Left ventricle myocardium inferior (tissue), 1 donor: ENCODE measurements at regions not wholly inside any gene's neighbourhood (a gene's known extent, or its start where the extent isn't known, plus 50 kb on each side); places are given as distances from the start of the nearest gene placed in this dataset.

Source experiments
- DNase-seq: peaks from one replicate; pipeline ENCODE4 v3.0.0-alpha.2; 2020
- H3K27ac ChIP-seq: fragments of 200-600 bp; replicated peaks from 2 replicates; pipeline ENCODE4 v1.8.0; 2021
- H3K27me3 ChIP-seq: fragments of 200-600 bp; 2 replicates; pipeline ENCODE4 v1.8.0; 2021; ENCODE audit warnings: low read depth
- H3K36me3 ChIP-seq: fragments of 200-600 bp; 2 replicates; pipeline ENCODE4 v1.8.0; 2021
- H3K4me1 ChIP-seq: fragments of 200-600 bp; 2 replicates; pipeline ENCODE4 v1.8.0; 2021
- H3K4me3 ChIP-seq: fragments of 200-600 bp; 2 replicates; pipeline ENCODE4 v1.8.0; 2021; ENCODE audit warnings: mild to moderate bottlenecking, moderate library complexity
- H3K9me3 ChIP-seq: fragments of 200-600 bp; replicated peaks from 2 replicates; pipeline ENCODE4 v1.8.0; 2021
- intact Hi-C: fragments of 100-400 bp; cut with micrococcal nuclease; formaldehyde crosslinking; loops from one replicate; pipeline ENCODE4 v1.11.0; 2022
- TF ChIP-seq, protein P1 (sequence below): fragments of 200-600 bp; IDR thresholded peaks from 2 replicates; pipeline ENCODE4 v1.8.0; 2021; ENCODE audit warnings: antibody characterized with exemption, mild to moderate bottlenecking, borderline replicate concordance
- donor health status: DM: no; HTN: yes; CAD: no; lungs with severe emphysema.

DNA sequence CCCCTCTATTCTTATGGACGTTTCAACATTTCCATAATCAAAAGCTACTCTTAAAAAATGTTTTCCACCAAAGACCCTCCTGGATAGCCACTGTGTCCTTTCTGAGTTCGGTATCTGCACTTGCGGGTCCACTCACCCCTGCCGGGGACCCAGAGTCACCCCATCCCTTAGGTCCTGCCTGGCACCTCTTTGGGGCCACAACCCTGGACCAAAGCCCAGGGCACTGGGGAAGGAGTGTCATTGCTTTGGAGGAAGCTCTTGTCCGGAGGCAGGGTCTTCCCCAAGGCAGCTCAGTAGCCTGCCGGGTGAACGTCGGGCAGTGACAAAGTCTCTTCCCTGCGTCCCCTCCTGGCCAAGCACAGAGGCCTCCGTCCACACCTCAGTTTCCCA, 129.6 kb downstream of the RFLNA start:
- H3K4me1 ChIP-seq, result peaks cover 92% of the 10 kb centered on the region
- H3K9me3 ChIP-seq, result no peaks in the 10 kb centered on the region
- H3K27ac ChIP-seq, result peak overlapping the region; percentile 94
- intact Hi-C loops, result no loop called here
- TF ChIP-seq, protein P1, sequence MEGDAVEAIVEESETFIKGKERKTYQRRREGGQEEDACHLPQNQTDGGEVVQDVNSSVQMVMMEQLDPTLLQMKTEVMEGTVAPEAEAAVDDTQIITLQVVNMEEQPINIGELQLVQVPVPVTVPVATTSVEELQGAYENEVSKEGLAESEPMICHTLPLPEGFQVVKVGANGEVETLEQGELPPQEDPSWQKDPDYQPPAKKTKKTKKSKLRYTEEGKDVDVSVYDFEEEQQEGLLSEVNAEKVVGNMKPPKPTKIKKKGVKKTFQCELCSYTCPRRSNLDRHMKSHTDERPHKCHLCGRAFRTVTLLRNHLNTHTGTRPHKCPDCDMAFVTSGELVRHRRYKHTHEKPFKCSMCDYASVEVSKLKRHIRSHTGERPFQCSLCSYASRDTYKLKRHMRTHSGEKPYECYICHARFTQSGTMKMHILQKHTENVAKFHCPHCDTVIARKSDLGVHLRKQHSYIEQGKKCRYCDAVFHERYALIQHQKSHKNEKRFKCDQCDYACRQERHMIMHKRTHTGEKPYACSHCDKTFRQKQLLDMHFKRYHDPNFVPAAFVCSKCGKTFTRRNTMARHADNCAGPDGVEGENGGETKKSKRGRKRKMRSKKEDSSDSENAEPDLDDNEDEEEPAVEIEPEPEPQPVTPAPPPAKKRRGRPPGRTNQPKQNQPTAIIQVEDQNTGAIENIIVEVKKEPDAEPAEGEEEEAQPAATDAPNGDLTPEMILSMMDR, result no peak
- H3K36me3 ChIP-seq, result peaks cover 41% of the 10 kb centered on the region
- H3K27me3 ChIP-seq, result no peaks in the 10 kb centered on the region
- H3K4me3 ChIP-seq, result no peak overlapping the region
- no peak for DNase-seq

DNA sequence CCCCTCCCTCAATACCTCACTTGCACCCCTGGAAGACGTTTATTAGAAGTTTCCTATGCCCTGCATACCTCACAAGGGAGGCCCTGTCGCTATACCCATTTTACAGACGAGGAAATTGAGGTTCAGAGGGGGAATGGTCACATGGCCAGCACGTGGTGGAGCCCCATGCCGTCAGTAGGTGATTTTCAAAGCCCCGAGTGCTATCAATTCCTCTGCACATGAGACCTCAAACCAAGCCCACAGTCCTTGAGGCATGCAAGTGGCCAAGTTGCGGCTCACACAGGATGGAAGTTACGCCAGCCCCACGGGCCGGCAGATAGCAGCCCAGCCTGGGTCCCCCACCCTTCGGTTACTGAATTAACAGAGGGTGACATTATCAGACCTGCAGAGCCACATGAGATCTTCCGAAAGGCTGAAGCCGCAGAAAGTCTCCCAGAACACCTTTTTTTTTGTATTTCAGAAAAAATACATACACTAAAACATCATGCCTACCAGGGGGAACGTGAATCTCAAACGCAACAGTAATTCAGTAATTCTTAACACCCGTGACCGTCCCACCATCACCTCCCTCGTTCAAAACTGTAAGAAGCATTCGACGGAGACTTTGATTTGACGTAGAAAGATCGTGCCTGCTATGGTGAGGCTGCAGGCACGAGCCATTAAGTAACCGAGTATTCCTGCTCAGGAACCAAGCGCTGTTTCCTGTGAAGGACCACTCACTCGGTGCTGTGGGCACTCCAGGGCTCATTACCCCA, 129.0 kb downstream of the RFLNA start:
- peak overlapping the region; percentile 94 for H3K27ac ChIP-seq
- H3K4me3 ChIP-seq, result peak overlapping the region; percentile 53
- no peaks in the 10 kb centered on the region for H3K27me3 ChIP-seq
- peaks cover 87% of the 10 kb centered on the region for H3K4me1 ChIP-seq
- H3K36me3 ChIP-seq, result peaks cover 44% of the 10 kb centered on the region
- TF ChIP-seq, protein P1, result no peak
- no peaks in the 10 kb centered on the region for H3K9me3 ChIP-seq
- intact Hi-C loops, result no loop called here
- no peak for DNase-seq

DNA sequence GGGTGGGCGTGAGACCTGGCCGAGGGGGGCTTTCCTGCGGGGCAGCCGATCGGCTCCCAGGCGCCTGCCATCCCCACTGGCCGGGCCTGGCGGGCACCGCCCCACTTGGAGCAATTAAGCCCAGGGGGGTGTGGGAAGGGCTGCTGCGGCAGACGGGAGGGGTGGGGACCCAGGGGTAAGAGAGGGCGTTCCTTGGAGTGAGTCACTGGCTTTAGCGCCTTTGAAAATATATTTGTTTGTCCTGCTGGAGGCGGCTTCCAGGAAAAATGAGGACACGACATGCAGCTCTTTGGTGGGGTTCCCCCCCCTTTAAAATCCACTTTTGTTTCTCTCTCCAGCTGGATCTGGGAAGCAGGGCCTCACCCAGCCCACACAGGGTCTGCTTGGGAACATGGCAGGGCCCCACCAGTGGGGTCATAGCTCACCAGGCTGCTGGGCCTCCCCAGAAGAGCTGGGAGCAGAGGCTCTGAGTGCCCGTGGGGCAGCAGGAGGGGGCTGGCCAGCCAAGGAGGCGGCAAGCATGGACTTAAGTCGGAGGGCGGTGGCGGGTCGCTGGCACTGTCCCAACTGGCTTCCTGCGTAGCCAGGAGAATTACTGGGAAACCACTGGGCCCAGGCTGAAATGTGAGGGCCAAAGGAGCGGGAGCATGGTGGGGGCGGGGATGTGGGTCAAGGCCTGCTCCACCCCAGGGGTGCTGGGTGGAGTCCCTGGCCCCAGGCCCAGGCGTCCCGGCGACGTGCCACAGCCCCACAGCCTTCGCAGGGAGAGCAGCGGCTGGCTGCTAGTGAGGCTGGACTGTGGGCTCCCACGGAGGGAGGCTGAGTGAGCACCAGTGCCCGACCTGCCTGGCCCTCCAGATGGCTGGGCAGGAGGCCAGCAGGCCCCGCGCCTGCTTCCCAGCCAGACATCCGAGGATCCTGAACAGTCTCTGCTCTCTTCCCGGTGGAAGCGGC, 128.0 kb downstream of the RFLNA start:
- intact Hi-C loops, result no loop called here
- H3K4me1 ChIP-seq, result peaks cover 77% of the 10 kb centered on the region
- TF ChIP-seq, protein P1, result no peak

DNA sequence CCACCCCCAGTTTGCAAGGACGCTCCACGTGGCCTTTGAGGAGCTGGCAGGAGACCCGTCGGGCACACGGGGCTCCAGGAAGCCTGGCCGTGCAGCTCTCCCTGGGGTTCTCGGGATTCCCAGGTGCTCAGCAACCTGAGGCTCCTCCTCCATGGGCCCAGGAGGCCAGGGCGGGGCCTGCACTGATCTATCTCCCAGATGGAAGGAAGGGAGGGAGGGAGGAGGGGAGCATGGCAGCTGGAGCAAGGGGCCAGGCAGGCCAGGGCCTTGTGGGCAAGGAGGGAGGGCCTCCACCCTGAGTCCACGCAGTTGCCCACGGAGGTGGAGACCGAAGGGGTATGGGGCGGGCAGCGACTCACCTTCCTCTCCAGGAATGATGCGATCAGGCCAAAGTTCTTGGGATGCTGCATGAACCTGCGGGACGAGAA, 127.3 kb downstream of the RFLNA start:
- no peaks in the 10 kb centered on the region for H3K9me3 ChIP-seq
- TF ChIP-seq, protein P1, result no peak
- H3K36me3 ChIP-seq, result peaks cover 54% of the 10 kb centered on the region
- peak overlapping the region; percentile 53 for H3K4me3 ChIP-seq
- H3K27me3 ChIP-seq, result no peaks in the 10 kb centered on the region
- H3K4me1 ChIP-seq, result peaks cover 71% of the 10 kb centered on the region
- intact Hi-C loops, result no loop called here
- DNase-seq, result no peak
- peak overlapping the region; percentile 94 for H3K27ac ChIP-seq

More for the DNA sequence above, 128.0 kb downstream of the RFLNA start:
- peak; percentile 95 for DNase-seq
- Histone ChIP-seq H3K27ac (peak overlapping the region; percentile 94), H3K4me3 (peak overlapping the region; percentile 53), H3K9me3 (no peaks in the 10 kb centered on the region), H3K27me3 (no peaks in the 10 kb centered on the region), H3K36me3 (peaks cover 52% of the 10 kb centered on the region)

DNA sequence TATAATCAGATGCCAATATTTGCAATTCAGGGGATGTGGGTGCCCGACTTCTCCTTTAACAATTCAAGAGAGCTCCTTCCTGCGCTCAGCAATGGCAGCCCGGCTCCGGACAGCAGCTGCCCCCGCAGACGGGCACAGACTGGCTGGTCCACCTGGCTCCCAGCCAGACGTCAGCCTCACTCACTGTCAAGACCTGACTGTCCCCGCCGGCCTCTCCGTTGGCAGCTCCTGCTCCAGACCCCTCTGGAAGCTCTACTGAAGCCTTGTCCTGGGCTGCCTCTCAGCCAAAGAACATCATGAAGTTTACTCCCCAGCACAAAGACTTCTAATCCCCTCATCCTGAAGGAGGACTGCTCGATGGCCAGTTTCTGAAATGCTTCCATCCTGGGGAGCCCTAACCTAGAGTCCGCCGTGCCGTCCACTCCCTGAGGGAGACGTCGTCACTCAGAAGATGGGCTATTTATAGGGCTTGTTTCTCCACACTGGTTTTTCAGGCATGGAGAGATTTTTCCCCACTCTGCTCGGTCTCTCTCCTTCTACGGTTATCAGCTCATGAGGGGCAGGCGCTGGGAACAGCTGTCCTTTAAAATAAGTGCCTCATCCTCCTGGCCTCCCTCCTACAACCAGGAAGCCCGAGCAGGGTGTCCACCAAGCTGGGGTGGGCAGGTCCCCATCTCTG, 126.2 kb downstream of the RFLNA start:
- H3K27me3 ChIP-seq, result no peaks in the 10 kb centered on the region
- intact Hi-C loops, result no loop called here
- peak overlapping the region; percentile 53 for H3K4me3 ChIP-seq
- H3K9me3 ChIP-seq, result no peaks in the 10 kb centered on the region
- peak overlapping the region; percentile 94 for H3K27ac ChIP-seq
- H3K36me3 ChIP-seq, result peaks cover 44% of the 10 kb centered on the region
- TF ChIP-seq, protein P1, result no peak
- peaks cover 61% of the 10 kb centered on the region for H3K4me1 ChIP-seq
- peak; percentile 66 for DNase-seq
